HG03460 (cell line): ENCODE measurements at regions not wholly inside any gene's neighbourhood (a gene's known extent, or its start where the extent isn't known, plus 50 kb on each side); places are given as distances from the start of the nearest gene placed in this dataset.
A peak's percentile ranks its signal among the peaks of the same experiment; 100 is the strongest.

ENCODE experiments used
- ATAC-seq: cut with Tn5 transposase; IDR thresholded peaks from one replicate; pipeline ENCODE4 v1.9.1; 2021; ENCODE audit not compliant: unreplicated experiment

GRCh38 chr10:88107296-88108097, 244.1 kb downstream of the PTEN start:
- no peak for ATAC-seq

- peak; percentile 38 for ATAC-seq
Measured at GRCh38 chr10:88108115-88108610, 244.7 kb downstream of the PTEN start.

- no peak for ATAC-seq
Measured at GRCh38 chr10:88110355-88110754, 246.9 kb downstream of the PTEN start.

GRCh38 chr10:88110822-88111221, 247.4 kb downstream of the PTEN start:
- no peak for ATAC-seq

- no peak for ATAC-seq
Measured at GRCh38 chr10:88111294-88111693, 247.9 kb downstream of the PTEN start.

GRCh38 chr10:88113232-88113631, 249.8 kb downstream of the PTEN start:
- ATAC-seq: no peak

GRCh38 chr10:88113657-88114272, 250.3 kb downstream of the PTEN start:
- no peak for ATAC-seq

GRCh38 chr10:88114368-88114767, 250.9 kb downstream of the PTEN start:
- ATAC-seq: no peak

GRCh38 chr10:88115407-88115806, 252.0 kb downstream of the PTEN start:
- no peak for ATAC-seq

- ATAC-seq: no peak
Measured at GRCh38 chr10:88115968-88116367, 252.5 kb downstream of the PTEN start.

- ATAC-seq: no peak
Measured at GRCh38 chr10:88116481-88116880, 253.1 kb downstream of the PTEN start.

GRCh38 chr10:88116971-88117626, 253.7 kb downstream of the PTEN start:
- ATAC-seq: no peak

- ATAC-seq: no peak
Measured at GRCh38 chr10:88117869-88118632, 254.6 kb downstream of the PTEN start.

- no peak for ATAC-seq
Measured at GRCh38 chr10:88118729-88119128, 255.3 kb downstream of the PTEN start.

- ATAC-seq: no peak
Measured at GRCh38 chr10:88119160-88119559, 255.7 kb downstream of the PTEN start.

GRCh38 chr10:88120075-88120474, 256.6 kb downstream of the PTEN start:
- no peak for ATAC-seq

GRCh38 chr10:88120599-88121333, 257.3 kb downstream of the PTEN start:
- no peak for ATAC-seq

- no peak for ATAC-seq
Measured at GRCh38 chr10:88121361-88121760, 257.9 kb downstream of the PTEN start.

GRCh38 chr10:88122145-88122544, 258.7 kb downstream of the PTEN start:
- no peak for ATAC-seq

GRCh38 chr10:88122576-88122975, 259.2 kb downstream of the PTEN start:
- ATAC-seq: no peak
